CD14-positive monocyte (primary cell): ENCODE measurements at regions not wholly inside any gene's neighbourhood (a gene's known extent, or its start where the extent isn't known, plus 50 kb on each side); places are given as distances from the start of the nearest gene placed in this dataset.

Experiments
- DNase-seq, 3 donors: peaks; one replicate each; pipeline ENCODE4 v3.0.0-alpha.2; 2011 to 2022
- H2AFZ ChIP-seq: 2 replicates; pipeline ENCODE4 v1.6.0; 2012; ENCODE audit warnings: mild to moderate bottlenecking, low read depth, low read length, inconsistent platforms; ENCODE audit not compliant: insufficient read depth, poor library complexity, severe bottlenecking
- H3K27ac ChIP-seq, 2 donors: 1 replicate in 1 of 2; 2 replicates in 1 of 2; pipeline ENCODE4 v1.5.1; 2012 to 2013; ENCODE audit warnings: low read length in 2 of 2, control low read depth in 1 of 2, inconsistent platforms in 1 of 2, low read depth in 1 of 2, mild to moderate bottlenecking in 1 of 2
- H3K27me3 ChIP-seq, 2 donors: one replicate each; pipeline versions ENCODE4 v1.6.0 to v1.6.1; 2011 to 2013; ENCODE audit warnings: low read length in 2 of 2; ENCODE audit not compliant: control insufficient read depth in 2 of 2, insufficient read depth in 2 of 2
- H3K36me3 ChIP-seq, 2 donors: replicated peaks in 1 of 2; 1 replicate in 1 of 2; 2 replicates in 1 of 2; pipeline versions ENCODE4 v1.5.1 to v1.6.1; 2012 to 2013; ENCODE audit warnings: low read length in 2 of 2, control low read depth in 1 of 2, inconsistent platforms in 1 of 2, mild to moderate bottlenecking in 1 of 2; ENCODE audit not compliant: insufficient read depth in 2 of 2, control insufficient read depth in 1 of 2
- H3K4me1 ChIP-seq, 2 donors: 1 replicate in 1 of 2; 2 replicates in 1 of 2; pipeline versions ENCODE4 v1.5.1 to v1.6.1; 2012 to 2013; ENCODE audit warnings: low read length in 2 of 2, control low read depth in 1 of 2, inconsistent platforms in 1 of 2, mild to moderate bottlenecking in 1 of 2, moderate library complexity in 1 of 2; ENCODE audit not compliant: insufficient read depth in 2 of 2, control insufficient read depth in 1 of 2
- H3K4me2 ChIP-seq: replicated peaks from 2 replicates; pipeline ENCODE3; 2012; ENCODE audit warnings: low read length, moderate library complexity, mild to moderate bottlenecking; ENCODE audit not compliant: poor library complexity, severe bottlenecking; ENCODE audit errors: extremely low read depth
- H3K4me3 ChIP-seq, 3 experiments: fragments of 200-600 bp in 1 of 3; sonication (generic) in 1 of 3; replicated peaks in 1 of 3; 1 replicate in 2 of 3; 2 replicates in 1 of 3; pipeline ENCODE4 v1.5.1; 2011 to 2013; ENCODE audit warnings: low read length in 3 of 3, mild to moderate bottlenecking in 3 of 3, control low read depth in 2 of 3, low read depth in 2 of 3, inconsistent platforms in 1 of 3, moderate library complexity in 1 of 3
- H3K79me2 ChIP-seq: 2 replicates; pipeline ENCODE4 v1.6.0; 2012; ENCODE audit warnings: mild to moderate bottlenecking, control low read depth, inconsistent platforms, low read length, moderate library complexity; ENCODE audit not compliant: insufficient read depth
- H3K9ac ChIP-seq: 2 replicates; pipeline ENCODE4 v1.6.0; 2017; ENCODE audit warnings: low read length, mild to moderate bottlenecking; ENCODE audit not compliant: insufficient read depth, poor library complexity, severe bottlenecking
- H3K9me3 ChIP-seq, 2 donors: replicated peaks in 1 of 2; 1 replicate in 1 of 2; 2 replicates in 1 of 2; pipeline versions ENCODE4 v1.5.1 to v1.6.1; 2012 to 2013; ENCODE audit warnings: low read length in 2 of 2, control low read depth in 1 of 2; ENCODE audit not compliant: control insufficient read depth in 1 of 2, insufficient read depth in 1 of 2
- H4K20me1 ChIP-seq: 2 replicates; pipeline ENCODE4 v1.6.0; 2012; ENCODE audit warnings: mild to moderate bottlenecking, low read length, control low read depth, moderate library complexity; ENCODE audit not compliant: insufficient read depth
- H3K27ac Mint-ChIP-seq, 7 donors: one replicate each; pipeline ENCODE4 v1.8.0; 2020; ENCODE audit warnings: mild to moderate bottlenecking in 7 of 7, mixed read lengths in 7 of 7, moderate library complexity in 6 of 7, inconsistent platforms in 2 of 7
- H3K27me3 Mint-ChIP-seq, 3 donors: one replicate each; pipeline ENCODE4 v1.8.0; 2021 to 2022; ENCODE audit warnings: low read depth in 3 of 3, mild to moderate bottlenecking in 3 of 3, mixed read lengths in 3 of 3, moderate library complexity in 3 of 3, inconsistent platforms in 1 of 3
- H3K36me3 Mint-ChIP-seq, 2 donors: one replicate each; pipeline ENCODE4 v1.8.0; 2020; ENCODE audit warnings: mixed read lengths in 2 of 2, inconsistent platforms in 1 of 2, mild to moderate bottlenecking in 1 of 2
- H3K4me1 Mint-ChIP-seq: one replicate; pipeline ENCODE4 v1.8.0; 2020; ENCODE audit warnings: mild to moderate bottlenecking, mixed read lengths
- H3K4me3 Mint-ChIP-seq, 2 donors: one replicate each; pipeline ENCODE4 v1.8.0; 2020; ENCODE audit warnings: mild to moderate bottlenecking in 2 of 2, mixed read lengths in 2 of 2, moderate library complexity in 1 of 2
- H3K9me3 Mint-ChIP-seq, 7 donors: one replicate each; pipeline ENCODE4 v1.8.0; 2020 to 2022; ENCODE audit warnings: mixed read lengths in 7 of 7, mild to moderate bottlenecking in 6 of 7, moderate library complexity in 6 of 7, inconsistent platforms in 2 of 7
- CTCF ChIP-seq: fragments of 200-600 bp; IDR thresholded peaks from one replicate; pipeline ENCODE4 v1.8.0; 2022; ENCODE audit warnings: antibody characterized with exemption, mild to moderate bottlenecking
- WGBS: methylation state at CpG from one replicate; pipeline ENCODE4 v1.1.5; 2013; ENCODE audit warnings: missing lambda C conversion rate; ENCODE audit not compliant: insufficient coverage; 5-methylcytosine and 5-hydroxymethylcytosine counted together
- intact Hi-C, 2 donors: fragments of 100-400 bp; cut with micrococcal nuclease; formaldehyde crosslinking; loops; one replicate each; pipeline versions ENCODE4 v1.15.0 to v1.15.1; 2023

DNA sequence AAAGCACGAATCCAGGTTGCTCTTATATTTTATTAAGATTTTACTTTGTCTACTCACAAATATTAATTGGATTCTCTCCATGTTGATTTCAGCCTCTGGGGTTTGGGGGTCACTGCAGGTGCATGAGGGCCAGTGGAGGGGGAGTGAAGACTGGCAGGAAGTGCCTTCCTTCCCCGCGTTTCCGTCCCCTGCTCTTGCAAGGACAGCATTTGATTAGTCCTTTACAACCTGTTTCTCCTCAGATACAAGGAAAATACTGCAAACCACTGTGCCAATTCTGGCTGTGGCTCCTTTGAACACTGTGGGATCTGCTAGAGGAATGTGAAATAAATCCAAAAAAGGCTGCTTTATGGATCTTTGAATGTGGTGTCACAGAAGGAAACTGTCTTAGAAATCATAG lies 291.8 kb downstream of the ETNK1 start:
- WGBS: no CpG with 5 or more reads among the region's 4 CpGs
- H3K27ac ChIP-seq: no peak overlapping the region
- H3K9me3 ChIP-seq: no peaks in the 10 kb centered on the region
- H3K9ac ChIP-seq: no peak overlapping the region
- H3K4me1 ChIP-seq: no peaks in the 10 kb centered on the region
- Mint-ChIP-seq H3K27ac (no peak overlapping the region), H3K27me3 (peaks cover 0 to under 1% (median 0%) of the 10 kb centered on the region in 3 donors), H3K4me1 (no peaks in the 10 kb centered on the region), H3K36me3 (no peaks in the 10 kb centered on the region), H3K9me3 (peaks cover 0 to 6% (median 5%) of the 10 kb centered on the region in 7 donors), H3K4me3 (no peak overlapping the region)
- no peaks in the 10 kb centered on the region for H3K27me3 ChIP-seq
- intact Hi-C loops: no loop called here
- DNase-seq: no peak
- H4K20me1 ChIP-seq: no peaks in the 10 kb centered on the region
- no peaks in the 10 kb centered on the region for H3K36me3 ChIP-seq
- no peak overlapping the region for H3K4me2 ChIP-seq
- H2AFZ ChIP-seq: no peak overlapping the region
- TF ChIP-seq CTCF: no peak
- H3K4me3 ChIP-seq: no peak overlapping the region
- H3K79me2 ChIP-seq: no peaks in the 10 kb centered on the region

DNA sequence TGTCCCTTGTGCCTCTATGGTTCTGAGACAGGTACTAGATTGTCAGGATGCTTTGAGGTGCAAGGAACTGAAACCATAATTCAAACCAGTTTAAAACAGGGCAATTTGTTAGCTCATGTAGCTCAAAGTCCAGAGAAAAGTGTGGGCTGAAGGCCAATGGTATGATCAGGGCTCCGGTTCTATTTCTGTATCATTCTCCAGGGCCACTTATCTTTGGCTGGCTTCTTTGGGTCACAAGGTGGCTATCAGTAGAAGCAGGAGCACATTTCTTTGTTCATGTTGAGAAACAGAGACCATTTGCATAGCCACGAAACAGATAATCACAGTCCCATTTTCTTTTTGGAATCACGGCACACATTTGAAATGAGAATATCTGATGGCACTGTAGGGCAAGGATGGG lies 294.9 kb downstream of the ETNK1 start:
- Histone ChIP-seq H3K79me2 (no peaks in the 10 kb centered on the region), H2AFZ (no peak overlapping the region), H3K9ac (no peak overlapping the region), H3K27ac (no peak overlapping the region), H3K9me3 (no peaks in the 10 kb centered on the region), H3K27me3 (no peaks in the 10 kb centered on the region), H3K36me3 (no peaks in the 10 kb centered on the region), H3K4me2 (no peak overlapping the region), H4K20me1 (no peaks in the 10 kb centered on the region), H3K4me3 (no peak overlapping the region), H3K4me1 (no peaks in the 10 kb centered on the region)
- no peak for TF ChIP-seq CTCF
- no peaks in the 10 kb centered on the region for H3K36me3 Mint-ChIP-seq
- peaks cover 0 to 2% (median 2%) of the 10 kb centered on the region in 3 donors for H3K27me3 Mint-ChIP-seq
- WGBS: 96% methylated on average over 3 of the region's 3 CpGs
- no peak for DNase-seq
- H3K27ac Mint-ChIP-seq: no peak overlapping the region
- no peaks in the 10 kb centered on the region for H3K4me1 Mint-ChIP-seq
- intact Hi-C loops: no loop called here
- no peak overlapping the region for H3K4me3 Mint-ChIP-seq
- H3K9me3 Mint-ChIP-seq: peaks cover 0 to 6% (median 5%) of the 10 kb centered on the region in 7 donors
